OCI-LY1 (cell line): ENCODE measurements at regions not wholly inside any gene's neighbourhood (a gene's known extent, or its start where the extent isn't known, plus 50 kb on each side); places are given as distances from the start of the nearest gene placed in this dataset.

Experiments
- CTCF ChIP-seq: fragments of 200-600 bp; sonication (generic), shearing (Covaris generic); IDR thresholded peaks from 2 replicates; pipeline ENCODE4 v1.5.1; 2017; ENCODE audit warnings: mild to moderate bottlenecking, antibody characterized with exemption, low read length, moderate library complexity, mixed read lengths
- EZH2 ChIP-seq: fragments of 200-600 bp; sonication (generic), shearing (Covaris generic); IDR thresholded peaks from 2 replicates; pipeline ENCODE4 v1.8.0; 2017; ENCODE audit warnings: borderline replicate concordance, mixed run types, mild to moderate bottlenecking, antibody characterized with exemption, low read length, moderate library complexity, mixed read lengths

- no peak for TF ChIP-seq CTCF
- TF ChIP-seq EZH2 = no peak
Observed at GRCh38 chr3:84683493-84683892, 275.3 kb upstream of the CADM2 start.
